H9 (cell line): ENCODE measurements at regions not wholly inside any gene's neighbourhood (a gene's known extent, or its start where the extent isn't known, plus 50 kb on each side); places are given as distances from the start of the nearest gene placed in this dataset.

Experiments
- DNase-seq: peaks from one replicate; pipeline ENCODE4 v3.0.0-alpha.2; 2017
- H2AFZ ChIP-seq: one replicate; pipeline ENCODE4 v1.6.1; 2013; ENCODE audit warnings: mild to moderate bottlenecking, low read length, control low read depth, moderate library complexity
- H2AK5ac ChIP-seq: 2 replicates; pipeline ENCODE4 v1.6.1; 2013; ENCODE audit warnings: low read length, control low read depth, mixed read lengths; ENCODE audit not compliant: insufficient read length
- H2BK120ac ChIP-seq: one replicate; pipeline ENCODE4 v1.6.1; 2013; ENCODE audit warnings: low read depth, mild to moderate bottlenecking, low read length, control low read depth, inconsistent platforms; ENCODE audit not compliant: poor library complexity, severe bottlenecking
- H2BK12ac ChIP-seq: 2 replicates; pipeline ENCODE4 v1.6.1; 2013; ENCODE audit warnings: low read length, control low read depth, mixed read lengths, low read depth; ENCODE audit not compliant: insufficient read length
- H2BK15ac ChIP-seq: 2 replicates; pipeline ENCODE4 v1.6.1; 2013; ENCODE audit warnings: low read depth, low read length, control low read depth
- H2BK20ac ChIP-seq: one replicate; pipeline ENCODE4 v1.6.1; 2013; ENCODE audit warnings: low read depth, mild to moderate bottlenecking, low read length, control low read depth, inconsistent platforms; ENCODE audit not compliant: poor library complexity, severe bottlenecking
- H2BK5ac ChIP-seq: 2 replicates; pipeline ENCODE4 v1.6.1; 2013; ENCODE audit warnings: low read length, control low read depth, mixed read lengths; ENCODE audit not compliant: insufficient read length
- H3K14ac ChIP-seq: 2 replicates; pipeline ENCODE4 v1.6.1; 2013; ENCODE audit warnings: low read length, control low read depth; ENCODE audit not compliant: insufficient read depth
- H3K18ac ChIP-seq: 2 replicates; pipeline ENCODE4 v1.6.1; 2013; ENCODE audit warnings: low read depth, mild to moderate bottlenecking, mixed read lengths, low read length, control low read depth; ENCODE audit not compliant: insufficient read length
- H3K23ac ChIP-seq: 2 replicates; pipeline ENCODE4 v1.6.1; 2013; ENCODE audit warnings: low read length, control low read depth, mixed read lengths, low read depth; ENCODE audit not compliant: insufficient read length
- H3K23me2 ChIP-seq: 2 replicates; pipeline ENCODE4 v1.6.1; 2013; ENCODE audit warnings: low read depth, mild to moderate bottlenecking, mixed read lengths, low read length, control low read depth; ENCODE audit not compliant: insufficient read length, poor library complexity, severe bottlenecking
- H3K27ac ChIP-seq: 2 replicates; pipeline ENCODE4 v1.5.1; 2013; ENCODE audit warnings: low read length, control low read depth, mixed read lengths, low read depth; ENCODE audit not compliant: insufficient read length
- H3K27me3 ChIP-seq: 2 replicates; pipeline ENCODE4 v1.6.1; 2013; ENCODE audit warnings: low read length, control low read depth, inconsistent platforms; ENCODE audit not compliant: insufficient read depth
- H3K4ac ChIP-seq: 2 replicates; pipeline ENCODE4 v1.6.1; 2013; ENCODE audit warnings: low read depth, mild to moderate bottlenecking, control low read depth, inconsistent platforms, low read length, moderate library complexity
- H3K4me1 ChIP-seq: 2 replicates; pipeline ENCODE4 v1.6.1; 2013; ENCODE audit warnings: low read length, control low read depth, inconsistent platforms; ENCODE audit not compliant: insufficient read depth
- H3K4me2 ChIP-seq: 2 replicates; pipeline ENCODE4 v1.6.1; 2013; ENCODE audit warnings: low read length, control low read depth, mixed read lengths; ENCODE audit not compliant: insufficient read length, insufficient read depth
- H3K56ac ChIP-seq: 2 replicates; pipeline ENCODE4 v1.6.1; 2013; ENCODE audit warnings: low read depth, mild to moderate bottlenecking, mixed read lengths, low read length, control low read depth; ENCODE audit not compliant: insufficient read length
- H3K79me1 ChIP-seq: 2 replicates; pipeline ENCODE4 v1.6.1; 2013; ENCODE audit warnings: low read depth, mild to moderate bottlenecking, moderate library complexity, low read length, control low read depth, inconsistent platforms; ENCODE audit not compliant: insufficient read depth, poor library complexity, severe bottlenecking
- H3K79me2 ChIP-seq: 2 replicates; pipeline ENCODE4 v1.6.1; 2013; ENCODE audit warnings: low read length, control low read depth, inconsistent platforms; ENCODE audit not compliant: insufficient read depth
- H3K9ac ChIP-seq: 2 replicates; pipeline ENCODE4 v1.6.1; 2013; ENCODE audit warnings: low read length, control low read depth, mixed read lengths; ENCODE audit not compliant: insufficient read length; ENCODE audit errors: extremely low read depth
- H3K9me3 ChIP-seq: one replicate; pipeline ENCODE4 v1.6.1; 2013; ENCODE audit warnings: low read depth, low read length, inconsistent platforms; ENCODE audit not compliant: control insufficient read depth
- H3T11ph ChIP-seq: one replicate; pipeline ENCODE4 v1.6.1; 2013; ENCODE audit warnings: mild to moderate bottlenecking, low read length, control low read depth, inconsistent platforms
- H4K20me1 ChIP-seq: one replicate; pipeline ENCODE4 v1.6.1; 2013; ENCODE audit not compliant: control insufficient read depth, insufficient read length, insufficient read depth
- H4K5ac ChIP-seq: 2 replicates; pipeline ENCODE4 v1.6.1; 2013; ENCODE audit warnings: low read depth, mild to moderate bottlenecking, mixed read lengths, low read length, control low read depth; ENCODE audit not compliant: insufficient read length
- H4K8ac ChIP-seq: replicated peaks from 2 replicates; pipeline ENCODE4 v1.6.1; 2013; ENCODE audit warnings: low read length, control low read depth, mixed read lengths, low read depth; ENCODE audit not compliant: insufficient read length
- H4K91ac ChIP-seq: 2 replicates; pipeline ENCODE4 v1.6.1; 2013; ENCODE audit warnings: low read depth, mild to moderate bottlenecking, moderate library complexity, mixed read lengths, low read length, control low read depth; ENCODE audit not compliant: insufficient read length
- H3K27ac Mint-ChIP-seq, 3 experiments: 2 replicates in 2 of 3; 3 replicates in 1 of 3; pipeline ENCODE4 v1.8.0; 2020 to 2021; ENCODE audit warnings: mixed read lengths in 3 of 3, mild to moderate bottlenecking in 1 of 3, moderate library complexity in 1 of 3
- H3K27me3 Mint-ChIP-seq: 2 replicates; pipeline ENCODE4 v1.8.0; 2021; ENCODE audit warnings: low read depth, mild to moderate bottlenecking, moderate library complexity, mixed read lengths
- H3K36me3 Mint-ChIP-seq, 3 experiments: 2 replicates in 2 of 3; 3 replicates in 1 of 3; pipeline ENCODE4 v1.8.0; 2020 to 2021; ENCODE audit warnings: low read depth in 3 of 3, mixed read lengths in 3 of 3; ENCODE audit not compliant: insufficient read depth in 1 of 3
- H3K4me1 Mint-ChIP-seq, 2 experiments: 2 replicates each; pipeline ENCODE4 v1.8.0; 2020; ENCODE audit warnings: mixed read lengths in 2 of 2
- H3K4me3 Mint-ChIP-seq, 2 experiments: 2 replicates in 1 of 2; 3 replicates in 1 of 2; pipeline ENCODE4 v1.8.0; 2020 to 2021; ENCODE audit warnings: mild to moderate bottlenecking in 2 of 2, mixed read lengths in 2 of 2, moderate library complexity in 1 of 2
- H3K9me3 Mint-ChIP-seq, 2 experiments: 2 replicates in 1 of 2; 3 replicates in 1 of 2; pipeline ENCODE4 v1.8.0; 2020; ENCODE audit warnings: mild to moderate bottlenecking in 2 of 2, mixed read lengths in 2 of 2, moderate library complexity in 1 of 2
- WGBS: extraction: QIAGEN DNeasy Blood & Tissue Kit; methylation state at CpG from one replicate; pipeline ENCODE4 v1.1.7; 2013; ENCODE audit warnings: missing lambda C conversion rate, low lambda C conversion rate, mixed read lengths; ENCODE audit not compliant: insufficient read length; ENCODE audit errors: extremely low coverage; 5-methylcytosine and 5-hydroxymethylcytosine counted together
- TF ChIP-seq, protein P1 (sequence below): fragments of 200-600 bp; sonication (generic); conservative IDR thresholded peaks from 3 replicates; pipeline ENCODE4 v1.8.0; 2021; ENCODE audit warnings: antibody characterized with exemption, mild to moderate bottlenecking

DNA sequence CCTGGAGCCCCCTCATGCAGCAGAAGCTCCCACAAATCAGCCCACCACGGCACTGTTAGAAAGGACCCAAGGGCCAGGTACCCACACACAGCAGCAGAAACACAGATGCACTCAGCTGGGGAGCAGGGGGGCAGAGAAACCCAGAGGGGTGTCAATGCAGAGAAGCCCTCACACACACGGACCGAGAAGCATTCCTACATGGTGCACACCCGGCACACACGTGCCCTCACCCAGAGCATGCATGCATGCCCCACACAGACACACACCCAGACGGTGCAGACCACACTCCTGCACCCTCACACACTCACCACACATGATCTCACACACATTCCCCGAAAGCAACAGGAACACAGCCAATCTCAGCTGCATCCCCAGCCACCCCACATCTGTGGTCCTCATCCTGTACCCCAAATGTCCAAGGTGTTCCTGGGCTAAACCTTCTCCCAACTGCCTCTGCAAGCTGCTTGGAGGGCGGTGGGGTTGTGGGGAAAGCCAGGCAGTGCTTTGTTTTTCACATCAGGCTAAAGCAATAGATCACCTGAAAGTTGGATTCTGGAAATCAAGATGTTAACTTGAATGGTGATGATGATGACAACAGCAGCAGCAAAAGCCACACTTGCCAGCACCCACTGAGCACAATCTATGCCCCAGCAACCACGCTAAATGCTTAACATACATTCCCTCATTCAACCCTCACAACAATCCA lies 102.3 kb downstream of the ZFP36L2 start:
- Histone ChIP-seq H3K9ac (no peak overlapping the region), H2AK5ac (no peak overlapping the region), H3K4me1 (no peaks in the 10 kb centered on the region), H2BK12ac (no peak overlapping the region), H2BK15ac (no peak overlapping the region), H4K91ac (no peak overlapping the region), H3K23me2 (no peaks in the 10 kb centered on the region), H3K79me1 (no peaks in the 10 kb centered on the region), H3T11ph (no peak overlapping the region), H3K14ac (no peak overlapping the region), H3K56ac (no peak overlapping the region), H2BK20ac (no peak overlapping the region), H3K79me2 (no peaks in the 10 kb centered on the region), H3K4me2 (no peak overlapping the region), H3K4ac (no peak overlapping the region), H3K18ac (no peak overlapping the region), H2BK5ac (no peak overlapping the region), H3K27me3 (no peaks in the 10 kb centered on the region), H4K8ac (no peak overlapping the region), H3K23ac (no peak overlapping the region), H2BK120ac (no peak overlapping the region), H3K9me3 (peaks cover 6% of the 10 kb centered on the region), H2AFZ (no peak overlapping the region), H3K27ac (no peak overlapping the region), H4K20me1 (no peaks in the 10 kb centered on the region), H4K5ac (no peak overlapping the region)
- TF ChIP-seq, protein P1, sequence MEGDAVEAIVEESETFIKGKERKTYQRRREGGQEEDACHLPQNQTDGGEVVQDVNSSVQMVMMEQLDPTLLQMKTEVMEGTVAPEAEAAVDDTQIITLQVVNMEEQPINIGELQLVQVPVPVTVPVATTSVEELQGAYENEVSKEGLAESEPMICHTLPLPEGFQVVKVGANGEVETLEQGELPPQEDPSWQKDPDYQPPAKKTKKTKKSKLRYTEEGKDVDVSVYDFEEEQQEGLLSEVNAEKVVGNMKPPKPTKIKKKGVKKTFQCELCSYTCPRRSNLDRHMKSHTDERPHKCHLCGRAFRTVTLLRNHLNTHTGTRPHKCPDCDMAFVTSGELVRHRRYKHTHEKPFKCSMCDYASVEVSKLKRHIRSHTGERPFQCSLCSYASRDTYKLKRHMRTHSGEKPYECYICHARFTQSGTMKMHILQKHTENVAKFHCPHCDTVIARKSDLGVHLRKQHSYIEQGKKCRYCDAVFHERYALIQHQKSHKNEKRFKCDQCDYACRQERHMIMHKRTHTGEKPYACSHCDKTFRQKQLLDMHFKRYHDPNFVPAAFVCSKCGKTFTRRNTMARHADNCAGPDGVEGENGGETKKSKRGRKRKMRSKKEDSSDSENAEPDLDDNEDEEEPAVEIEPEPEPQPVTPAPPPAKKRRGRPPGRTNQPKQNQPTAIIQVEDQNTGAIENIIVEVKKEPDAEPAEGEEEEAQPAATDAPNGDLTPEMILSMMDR = no peak
- Mint-ChIP-seq H3K36me3 (peaks cover 5 to 7% (median 7%) of the 10 kb centered on the region in 3 experiments; a peak in 5 of 7 replicates), H3K27me3 (no peaks in the 10 kb centered on the region), H3K9me3 (peaks cover 7 to 9% of the 10 kb centered on the region in 2 experiments), H3K4me3 (no peak overlapping the region), H3K27ac (peak overlapping the region in 1 of 3 experiments; percentile 33; a peak in 1 of 7 replicates), H3K4me1 (peaks cover 12 to 23% of the 10 kb centered on the region in 2 experiments; a peak in 3 of 4 replicates)
- no CpG with 5 or more reads among the region's 9 CpGs for WGBS
- DNase-seq = no peak
